ENCODE measurements at regions not wholly inside any gene's neighbourhood (a gene's known extent, or its start where the extent isn't known, plus 50 kb on each side); places are given as distances from the start of the nearest gene placed in this dataset.

DNA sequence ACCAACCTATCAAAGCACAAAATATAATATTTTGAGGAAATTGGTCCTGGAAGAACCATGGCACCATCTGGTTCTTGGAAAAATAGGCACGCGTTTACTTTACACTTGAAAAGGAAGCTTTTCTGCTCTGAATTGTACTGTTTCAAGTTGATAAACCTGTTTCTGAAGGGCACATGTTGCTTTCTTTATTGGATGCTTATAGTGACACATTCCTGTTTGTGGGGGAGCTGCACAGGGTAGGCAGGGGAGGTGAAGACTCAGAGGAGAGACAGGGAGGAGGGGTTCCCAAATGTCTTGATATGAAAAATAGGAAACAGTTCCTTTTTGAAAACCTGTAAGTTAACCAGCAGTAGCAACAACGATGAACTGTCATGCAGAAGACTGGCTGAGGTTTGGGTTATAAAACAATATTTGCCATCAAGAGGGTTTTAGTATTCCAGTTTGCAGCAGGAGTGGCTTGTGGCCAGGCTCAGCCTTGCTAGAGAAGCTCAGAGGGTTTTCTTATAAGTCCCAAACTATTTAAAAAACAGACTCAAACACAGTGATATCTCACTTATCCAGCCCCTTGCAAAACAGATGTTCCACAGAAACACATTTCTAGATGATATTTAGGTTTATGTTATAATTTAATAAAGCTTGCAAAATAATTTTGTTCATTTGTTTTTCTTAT is 127.0 kb upstream of the MROH9 start:
- TF ChIP-seq POLR2A (IDR thresholded peaks at IDR 0.05; ENCODE audit: low read depth, low read length) (no peak), POLR2AphosphoS5 (IDR thresholded peaks at IDR 0.05; ENCODE audit: low read depth, low read length) (no peak)

All from GM12892 (cell line).